GM13977 (cell line): ENCODE measurements at regions not wholly inside any gene's neighbourhood (a gene's known extent, or its start where the extent isn't known, plus 50 kb on each side); places are given as distances from the start of the nearest gene placed in this dataset.

Experiments
- DNase-seq: peaks from one replicate; pipeline ENCODE4 v3.0.0; 2012; ENCODE audit warnings: low spot score
- in situ Hi-C: fragments of 300-500 bp; cut with MboI; formaldehyde crosslinking; loops from one replicate; pipeline ENCODE4 v1.12.0; 2022; ENCODE audit warnings: low sequenced_read_pairs, low pct_unique_long_range_greater_than_20kb, mixed read lengths, inconsistent platforms; ENCODE audit not compliant: unreplicated experiment
- TF ChIP-seq, protein P1 (sequence below): IDR thresholded peaks from 2 replicates; pipeline ENCODE4 v1.5.1; 2012; ENCODE audit warnings: mild to moderate bottlenecking, control low read depth; ENCODE audit not compliant: insufficient read depth; ENCODE audit errors: extremely low read depth, missing control alignments

- DNase-seq: no peak
- in situ Hi-C loops: no loop called here
- TF ChIP-seq, protein P1, sequence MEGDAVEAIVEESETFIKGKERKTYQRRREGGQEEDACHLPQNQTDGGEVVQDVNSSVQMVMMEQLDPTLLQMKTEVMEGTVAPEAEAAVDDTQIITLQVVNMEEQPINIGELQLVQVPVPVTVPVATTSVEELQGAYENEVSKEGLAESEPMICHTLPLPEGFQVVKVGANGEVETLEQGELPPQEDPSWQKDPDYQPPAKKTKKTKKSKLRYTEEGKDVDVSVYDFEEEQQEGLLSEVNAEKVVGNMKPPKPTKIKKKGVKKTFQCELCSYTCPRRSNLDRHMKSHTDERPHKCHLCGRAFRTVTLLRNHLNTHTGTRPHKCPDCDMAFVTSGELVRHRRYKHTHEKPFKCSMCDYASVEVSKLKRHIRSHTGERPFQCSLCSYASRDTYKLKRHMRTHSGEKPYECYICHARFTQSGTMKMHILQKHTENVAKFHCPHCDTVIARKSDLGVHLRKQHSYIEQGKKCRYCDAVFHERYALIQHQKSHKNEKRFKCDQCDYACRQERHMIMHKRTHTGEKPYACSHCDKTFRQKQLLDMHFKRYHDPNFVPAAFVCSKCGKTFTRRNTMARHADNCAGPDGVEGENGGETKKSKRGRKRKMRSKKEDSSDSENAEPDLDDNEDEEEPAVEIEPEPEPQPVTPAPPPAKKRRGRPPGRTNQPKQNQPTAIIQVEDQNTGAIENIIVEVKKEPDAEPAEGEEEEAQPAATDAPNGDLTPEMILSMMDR: no peak
These were observed 548.2 kb upstream of the CLINT1 start for GRCh38 chr5:158406884-158407823.

- DNase-seq: no peak
- in situ Hi-C loops: no loop called here
- TF ChIP-seq, protein P1: no peak
These were observed 539.6 kb upstream of the CLINT1 start for GRCh38 chr5:158398360-158399201.

DNA sequence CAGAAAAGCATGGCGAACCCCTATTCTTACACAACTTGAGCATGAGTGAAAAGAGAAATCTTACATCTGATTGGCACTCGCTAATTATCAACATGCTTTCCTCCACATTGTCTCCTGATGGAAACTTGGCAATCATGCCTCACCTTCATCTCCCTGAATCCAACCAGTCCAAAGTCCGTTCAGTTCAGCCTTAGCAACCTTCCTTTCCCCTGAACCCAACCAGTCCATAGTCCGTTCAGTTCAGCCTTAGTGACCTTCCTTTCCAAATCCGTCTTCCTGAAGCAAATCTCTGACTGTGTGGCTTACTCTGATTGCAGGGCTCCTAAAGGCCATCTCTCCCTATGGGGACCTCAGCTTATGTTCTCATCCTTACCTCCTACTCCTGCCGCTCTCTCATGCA is 538.3 kb upstream of the CLINT1 start:
- TF ChIP-seq, protein P1: no peak
- no peak for DNase-seq
- in situ Hi-C loops: no loop called here

DNA sequence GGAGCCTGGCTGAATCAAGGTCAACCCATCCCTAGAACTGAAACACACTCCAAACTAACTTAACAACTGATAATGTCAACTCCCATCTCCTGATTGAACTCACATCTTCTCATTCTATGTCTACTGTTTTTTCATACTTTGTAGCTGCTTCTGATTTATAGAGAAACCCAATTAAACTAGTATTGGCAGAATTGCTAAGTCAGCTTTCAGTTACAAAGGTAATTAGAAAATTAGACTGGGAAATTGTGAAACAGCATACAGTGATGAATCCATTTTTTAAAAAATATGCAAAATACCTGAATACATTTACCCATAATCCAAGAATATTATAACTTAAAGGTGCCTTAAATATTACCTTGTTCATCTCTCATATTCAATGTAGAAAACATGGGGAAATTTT is 535.2 kb upstream of the CLINT1 start:
- DNase-seq: no peak
- TF ChIP-seq, protein P1: no peak
- in situ Hi-C loops: no loop called here

DNA sequence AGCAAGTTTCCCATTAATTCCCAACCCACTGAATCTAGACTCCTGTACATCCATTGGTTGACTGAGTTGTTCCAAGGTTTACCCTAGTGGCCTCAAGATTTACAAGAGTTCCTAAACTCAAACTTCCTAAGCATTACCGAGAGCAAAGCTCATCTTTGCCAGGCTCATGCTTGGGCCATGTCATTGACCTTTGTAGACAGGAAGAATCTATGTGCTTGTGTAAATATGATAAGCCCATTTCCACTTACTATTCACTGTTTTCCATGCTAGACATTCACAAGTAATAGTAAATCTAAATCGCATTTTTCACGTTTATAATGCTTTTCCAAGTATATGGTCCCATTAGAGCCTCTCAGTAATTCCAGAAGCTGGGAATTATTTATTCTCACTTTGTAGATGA is 534.5 kb upstream of the CLINT1 start:
- in situ Hi-C loops: no loop called here
- TF ChIP-seq, protein P1: no peak
- DNase-seq: no peak

DNA sequence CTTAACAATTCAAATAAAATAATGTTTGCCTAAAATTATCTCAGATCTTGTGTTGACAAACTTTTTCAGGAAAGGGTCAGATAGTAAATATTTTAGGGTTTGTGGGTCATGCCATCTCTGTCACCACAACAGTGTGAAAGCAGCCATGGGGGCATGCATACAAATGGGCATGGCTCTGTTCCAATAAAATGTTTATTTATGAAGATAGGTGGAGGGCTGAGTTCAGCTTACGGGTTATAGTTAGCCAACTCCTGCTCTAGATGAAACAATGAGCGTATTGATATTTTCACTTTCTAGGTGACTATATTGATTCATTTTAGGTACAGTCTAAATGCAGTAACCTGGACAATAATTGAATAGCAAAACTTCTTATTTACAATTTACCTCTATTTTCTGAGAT is 533.8 kb upstream of the CLINT1 start:
- in situ Hi-C loops: no loop called here
- no peak for DNase-seq
- TF ChIP-seq, protein P1: no peak
